ENCODE measurements at regions not wholly inside any gene's neighbourhood (a gene's known extent, or its start where the extent isn't known, plus 50 kb on each side); places are given as distances from the start of the nearest gene placed in this dataset.
"Not testable (repeated sequence)": the region's sequence is repeated elsewhere in the genome, so short reads cannot be mapped to it uniquely, and the experiment has no call there.

DNA sequence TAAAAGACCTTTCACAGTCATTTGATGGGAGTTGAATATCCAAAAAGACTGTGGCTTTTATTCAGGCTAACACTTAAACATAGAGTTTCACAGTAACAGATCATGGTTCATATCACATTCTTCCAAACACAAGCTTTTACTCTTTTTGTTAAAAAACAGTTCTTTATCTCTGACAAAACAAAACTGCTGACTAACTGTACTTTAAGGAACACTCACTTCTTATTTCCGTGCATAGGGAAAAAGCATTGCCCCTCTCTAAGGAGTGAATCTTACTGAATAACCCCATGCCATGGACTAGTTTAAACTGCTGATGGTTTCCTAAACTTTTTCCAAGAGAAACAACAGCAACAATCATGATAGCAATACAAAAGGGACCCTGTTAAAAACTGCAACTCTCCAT lies 297.0 kb upstream of the INTU start:
- 65 to 82% (median 78%) methylated on average over 1 of the region's 1 CpG for WGBS, 5 donors

DNA sequence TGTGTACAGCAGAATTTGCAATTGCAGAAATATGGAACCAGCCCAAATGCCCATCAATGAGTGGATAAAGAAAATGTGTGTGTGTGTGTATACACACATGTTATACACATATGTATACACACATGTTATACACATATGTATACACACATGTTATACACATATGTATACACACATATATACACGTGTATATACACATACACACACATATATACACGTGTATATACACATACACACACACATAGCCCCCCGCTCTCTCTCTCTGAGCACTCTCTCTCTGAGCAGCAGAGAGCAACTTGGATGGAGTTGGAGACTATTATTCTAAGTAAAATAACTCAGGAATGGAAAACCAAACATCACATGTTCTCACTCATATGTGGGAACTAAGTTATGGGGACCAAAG lies 289.6 kb upstream of the INTU start:
- peaks cover 0 to 10% (median 3%) of the 10 kb centered on the region in 8 donors for H3K9me3 ChIP-seq
- H3K4me1 ChIP-seq; intact Hi-C loops (cut with DNase I; ENCODE audit: low total_unique reads); H3K27me3 ChIP-seq (replicated peaks in 1 of 7); DNase-seq; H3K36me3 ChIP-seq; H3K4me3 ChIP-seq; H3K27ac ChIP-seq: not testable (repeated sequence)
- 62 to 81% (median 78%) methylated on average over 3 of the region's 3 CpGs for WGBS, 5 donors

More for the DNA sequence above, 297.0 kb upstream of the INTU start:
- no peak for DNase-seq
- no peaks in the 10 kb centered on the region for H3K36me3 ChIP-seq
- intact Hi-C loops (cut with DNase I; ENCODE audit: low total_unique reads) = no loop called here
- H3K9me3 ChIP-seq = peaks cover 0 to 9% (median under 1%) of the 10 kb centered on the region in 8 donors
- no peak overlapping the region for H3K4me3 ChIP-seq
- TF ChIP-seq, protein P1, sequence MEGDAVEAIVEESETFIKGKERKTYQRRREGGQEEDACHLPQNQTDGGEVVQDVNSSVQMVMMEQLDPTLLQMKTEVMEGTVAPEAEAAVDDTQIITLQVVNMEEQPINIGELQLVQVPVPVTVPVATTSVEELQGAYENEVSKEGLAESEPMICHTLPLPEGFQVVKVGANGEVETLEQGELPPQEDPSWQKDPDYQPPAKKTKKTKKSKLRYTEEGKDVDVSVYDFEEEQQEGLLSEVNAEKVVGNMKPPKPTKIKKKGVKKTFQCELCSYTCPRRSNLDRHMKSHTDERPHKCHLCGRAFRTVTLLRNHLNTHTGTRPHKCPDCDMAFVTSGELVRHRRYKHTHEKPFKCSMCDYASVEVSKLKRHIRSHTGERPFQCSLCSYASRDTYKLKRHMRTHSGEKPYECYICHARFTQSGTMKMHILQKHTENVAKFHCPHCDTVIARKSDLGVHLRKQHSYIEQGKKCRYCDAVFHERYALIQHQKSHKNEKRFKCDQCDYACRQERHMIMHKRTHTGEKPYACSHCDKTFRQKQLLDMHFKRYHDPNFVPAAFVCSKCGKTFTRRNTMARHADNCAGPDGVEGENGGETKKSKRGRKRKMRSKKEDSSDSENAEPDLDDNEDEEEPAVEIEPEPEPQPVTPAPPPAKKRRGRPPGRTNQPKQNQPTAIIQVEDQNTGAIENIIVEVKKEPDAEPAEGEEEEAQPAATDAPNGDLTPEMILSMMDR (IDR thresholded peaks at IDR 0.05 in 8 of 11, conservative IDR thresholded peaks at IDR 0.05 in 3 of 11) = no peak
- no peak for TF ChIP-seq POLR2A (IDR thresholded peaks at IDR 0.05)
- TF ChIP-seq POLR2AphosphoS5 (IDR thresholded peaks at IDR 0.05) = no peak
- no peaks in the 10 kb centered on the region for H3K27me3 ChIP-seq (replicated peaks in 1 of 7)
- H3K4me1 ChIP-seq = no peaks in the 10 kb centered on the region
- H3K27ac ChIP-seq = no peak overlapping the region

DNA sequence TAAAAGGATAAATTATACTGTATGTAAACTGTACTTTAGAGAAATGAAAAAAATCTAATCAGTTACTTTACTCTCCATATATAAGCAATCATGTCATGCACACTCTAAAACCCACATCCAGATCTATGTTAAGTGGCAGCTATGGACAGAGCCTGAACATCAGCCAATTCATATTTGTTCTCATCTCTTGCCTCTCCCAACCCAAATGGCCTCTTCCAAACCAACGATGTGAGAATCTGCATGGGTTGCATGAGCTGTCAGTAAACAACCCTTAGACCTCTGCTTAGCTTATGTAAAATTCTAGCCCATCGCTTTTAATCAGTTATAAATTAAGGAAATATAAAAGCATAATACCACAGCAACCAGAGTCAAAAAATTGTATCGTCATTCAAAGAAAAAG lies 288.7 kb upstream of the INTU start:
- Histone ChIP-seq H3K36me3 (no peaks in the 10 kb centered on the region), H3K4me3 (no peak overlapping the region), H3K27ac (no peak overlapping the region), H3K4me1 (no peaks in the 10 kb centered on the region), H3K9me3 (peaks cover 0 to 16% (median 4%) of the 10 kb centered on the region in 8 donors), H3K27me3 (replicated peaks in 1 of 7) (no peaks in the 10 kb centered on the region)
- WGBS, 5 donors = 83 to 92% (median 88%) methylated on average over 3 of the region's 3 CpGs
- no peak for DNase-seq
- no peak for TF ChIP-seq POLR2AphosphoS5 (IDR thresholded peaks at IDR 0.05)
- TF ChIP-seq, protein P1 (IDR thresholded peaks at IDR 0.05 in 8 of 11, conservative IDR thresholded peaks at IDR 0.05 in 3 of 11) = no peak
- TF ChIP-seq POLR2A (IDR thresholded peaks at IDR 0.05) = no peak
- intact Hi-C loops (cut with DNase I; ENCODE audit: low total_unique reads) = no loop called here

DNA sequence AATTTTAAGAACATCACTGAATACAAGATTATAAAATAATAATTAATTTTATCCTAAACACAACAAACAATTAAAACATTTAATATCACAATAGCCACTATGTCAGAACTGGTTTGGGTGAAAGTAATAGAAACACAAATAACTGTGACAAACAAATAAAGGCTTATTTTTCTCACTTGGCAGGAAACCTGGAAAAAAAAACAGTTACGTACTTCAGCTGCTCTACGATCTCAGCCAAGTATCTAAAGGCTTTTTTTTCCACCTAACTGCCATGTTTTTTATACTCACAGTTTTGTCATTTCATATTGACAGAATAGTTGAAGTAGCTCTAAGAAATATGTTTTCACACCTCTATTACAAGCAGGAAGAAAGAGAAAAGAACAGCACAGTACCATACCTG lies 284.8 kb upstream of the INTU start:
- intact Hi-C loops (cut with DNase I; ENCODE audit: low total_unique reads) = no loop called here
- H3K4me3 ChIP-seq = no peak overlapping the region
- peaks cover 0 to 7% (median 0%) of the 10 kb centered on the region in 6 donors for H3K4me1 ChIP-seq
- H3K27ac ChIP-seq = no peak overlapping the region
- H3K9me3 ChIP-seq = peaks cover 0 to 20% (median 7%) of the 10 kb centered on the region in 8 donors
- TF ChIP-seq POLR2A (IDR thresholded peaks at IDR 0.05) (no peak), POLR2AphosphoS5 (IDR thresholded peaks at IDR 0.05) (no peak)
- TF ChIP-seq, protein P1 (IDR thresholded peaks at IDR 0.05 in 8 of 11, conservative IDR thresholded peaks at IDR 0.05 in 3 of 11) = no peak
- H3K27me3 ChIP-seq (replicated peaks in 1 of 7) = no peaks in the 10 kb centered on the region
- 79 to 89% (median 81%) methylated on average over 2 of the region's 2 CpGs for WGBS, 5 donors
- no peaks in the 10 kb centered on the region for H3K36me3 ChIP-seq
- no peak for DNase-seq

Data from spleen (tissue), 11 donors.